ENCODE measurements at regions not wholly inside any gene's neighbourhood (a gene's known extent, or its start where the extent isn't known, plus 50 kb on each side); places are given as distances from the start of the nearest gene placed in this dataset.

- TF ChIP-seq CTCF (IDR thresholded peaks at IDR 0.05) (no peak), POLR2A (IDR thresholded peaks at IDR 0.05) (no peak)
Observed at GRCh38 chrX:13927175-13927574, 102.5 kb downstream of the GEMIN8 start.
